ENCODE measurements at regions not wholly inside any gene's neighbourhood (a gene's known extent, or its start where the extent isn't known, plus 50 kb on each side); places are given as distances from the start of the nearest gene placed in this dataset.

DNA sequence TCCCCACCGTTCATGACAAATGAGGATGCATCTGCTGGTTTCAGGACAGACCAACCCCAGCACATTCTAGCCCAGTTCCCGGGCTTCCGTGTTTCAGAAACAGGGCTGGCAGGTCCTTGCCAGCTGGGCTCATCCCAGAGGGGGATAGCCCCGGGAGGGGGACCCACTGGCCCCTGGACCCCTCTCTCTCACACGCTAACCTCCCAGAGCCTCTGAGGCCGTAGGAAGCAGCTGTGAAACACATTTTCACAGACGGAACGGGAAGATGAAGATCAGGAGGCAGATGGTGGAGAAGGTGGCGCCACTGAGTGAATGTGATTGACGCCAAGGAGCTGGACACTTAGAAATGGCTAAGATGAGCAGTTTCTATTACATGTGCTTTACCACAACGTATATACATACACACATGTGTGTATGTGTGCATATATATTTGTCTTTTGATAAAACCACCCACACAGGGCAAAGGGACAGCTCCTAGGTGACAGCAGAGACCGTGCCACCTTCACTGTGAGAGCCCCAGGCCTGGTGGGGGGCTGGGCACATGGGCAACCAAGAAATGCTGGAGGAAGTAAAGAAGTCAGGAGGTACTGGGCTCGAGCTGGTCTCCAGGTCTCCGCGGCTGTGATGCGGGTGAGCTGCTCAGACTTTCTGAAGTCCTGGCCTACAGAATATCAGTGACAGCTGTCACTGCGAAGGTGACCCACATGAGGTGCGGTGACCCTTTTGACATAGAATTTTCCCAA, 168.6 kb upstream of the IQSEC1 start:
- Histone ChIP-seq H3K79me2 (ENCODE audit: control insufficient read depth, low read length) (no peaks in the 10 kb centered on the region), H3K4me3 (ENCODE audit: low read length) (no peak overlapping the region), H3K9me2 (replicated peaks; ENCODE audit: control insufficient read depth, low read length) (no peaks in the 10 kb centered on the region), H3K27ac (ENCODE audit: low read depth, low read length) (no peak overlapping the region), H3K4me1 (ENCODE audit: control insufficient read depth, low read length) (no peaks in the 10 kb centered on the region), H4K20me1 (ENCODE audit: control insufficient read depth, insufficient read depth, low read depth, low read length) (no peaks in the 10 kb centered on the region), H3K36me3 (ENCODE audit: control insufficient read depth, low read length) (no peaks in the 10 kb centered on the region), H3F3A (ENCODE audit: control insufficient read depth, insufficient read depth) (no peaks in the 10 kb centered on the region), H3K27me3 (ENCODE audit: control insufficient read depth, low read length) (no peaks in the 10 kb centered on the region), H3K9me3 (ENCODE audit: control insufficient read depth, insufficient read depth, low read length) (no peaks in the 10 kb centered on the region), H3K4me2 (ENCODE audit: low read length) (no peak overlapping the region)
- TF ChIP-seq CTCF (IDR thresholded peaks at IDR 0.05; ENCODE audit: low read depth, low read length, poor library complexity, severe bottlenecking) (no peak), EZH2phosphoT487 (IDR thresholded peaks at IDR 0.05; ENCODE audit: borderline replicate concordance, low read length) (no peak)

DNA sequence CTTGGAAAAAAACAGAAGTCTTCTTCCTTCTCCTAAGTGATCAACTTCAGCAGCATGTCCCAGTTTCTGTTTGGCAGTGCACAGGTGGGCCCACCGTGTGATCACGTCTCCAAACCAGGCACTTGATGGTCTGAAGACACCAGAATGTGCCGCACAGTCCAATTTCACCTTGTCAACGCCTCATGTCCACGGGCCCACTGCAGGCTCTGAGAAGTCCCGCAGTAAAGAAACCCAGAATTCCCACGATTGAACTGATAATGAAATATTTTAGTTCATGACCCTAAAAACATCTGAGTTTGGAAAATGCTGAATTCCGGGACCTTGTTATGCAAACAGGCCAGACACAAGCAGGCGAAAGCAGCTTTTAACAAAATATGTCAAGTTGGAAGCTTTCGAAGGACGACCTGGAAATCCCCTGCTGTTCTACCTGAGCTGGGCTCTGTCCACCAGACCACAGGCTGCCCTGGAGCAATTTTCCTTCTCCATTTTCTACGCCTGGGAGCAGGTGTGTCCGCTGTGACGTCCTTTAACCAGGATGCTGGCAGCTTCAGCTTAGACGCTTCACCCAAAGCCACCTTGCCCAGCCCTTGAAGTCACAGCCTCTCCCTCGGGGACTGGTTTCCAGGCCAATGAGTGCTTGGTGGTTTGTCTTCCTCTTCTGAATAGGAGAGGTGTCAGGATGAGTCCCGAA, 167.8 kb upstream of the IQSEC1 start:
- TF ChIP-seq CTCF (IDR thresholded peaks at IDR 0.05; ENCODE audit: low read depth, low read length, poor library complexity, severe bottlenecking) (no peak), EZH2phosphoT487 (IDR thresholded peaks at IDR 0.05; ENCODE audit: borderline replicate concordance, low read length) (no peak)
- H3K36me3 ChIP-seq (ENCODE audit: control insufficient read depth, low read length): no peaks in the 10 kb centered on the region
- H3F3A ChIP-seq (ENCODE audit: control insufficient read depth, insufficient read depth): no peaks in the 10 kb centered on the region
- no peaks in the 10 kb centered on the region for H4K20me1 ChIP-seq (ENCODE audit: control insufficient read depth, insufficient read depth, low read depth, low read length)
- no peak overlapping the region for H3K4me2 ChIP-seq (ENCODE audit: low read length)
- H3K27ac ChIP-seq (ENCODE audit: low read depth, low read length): no peak overlapping the region
- no peaks in the 10 kb centered on the region for H3K9me3 ChIP-seq (ENCODE audit: control insufficient read depth, insufficient read depth, low read length)
- H3K79me2 ChIP-seq (ENCODE audit: control insufficient read depth, low read length): no peaks in the 10 kb centered on the region
- H3K9me2 ChIP-seq (replicated peaks; ENCODE audit: control insufficient read depth, low read length): no peaks in the 10 kb centered on the region
- H3K27me3 ChIP-seq (ENCODE audit: control insufficient read depth, low read length): no peaks in the 10 kb centered on the region
- no peak overlapping the region for H3K4me3 ChIP-seq (ENCODE audit: low read length)
- no peaks in the 10 kb centered on the region for H3K4me1 ChIP-seq (ENCODE audit: control insufficient read depth, low read length)

- no peaks in the 10 kb centered on the region for H3K79me2 ChIP-seq (ENCODE audit: control insufficient read depth, low read length)
- no peak for TF ChIP-seq CTCF (IDR thresholded peaks at IDR 0.05; ENCODE audit: low read depth, low read length, poor library complexity, severe bottlenecking)
- no peak overlapping the region for H3K27ac ChIP-seq (ENCODE audit: low read depth, low read length)
- H3K27me3 ChIP-seq (ENCODE audit: control insufficient read depth, low read length): peaks cover 14% of the 10 kb centered on the region
- H3F3A ChIP-seq (ENCODE audit: control insufficient read depth, insufficient read depth): no peaks in the 10 kb centered on the region
- peaks cover 12% of the 10 kb centered on the region for H3K4me1 ChIP-seq (ENCODE audit: control insufficient read depth, low read length)
- H3K9me3 ChIP-seq (ENCODE audit: control insufficient read depth, insufficient read depth, low read length): no peaks in the 10 kb centered on the region
- no peak overlapping the region for H3K4me2 ChIP-seq (ENCODE audit: low read length)
- H3K36me3 ChIP-seq (ENCODE audit: control insufficient read depth, low read length): no peaks in the 10 kb centered on the region
- no peaks in the 10 kb centered on the region for H3K9me2 ChIP-seq (replicated peaks; ENCODE audit: control insufficient read depth, low read length)
- no peak overlapping the region for H3K4me3 ChIP-seq (ENCODE audit: low read length)
- no peaks in the 10 kb centered on the region for H4K20me1 ChIP-seq (ENCODE audit: control insufficient read depth, insufficient read depth, low read depth, low read length)
Observed at GRCh38 chr3:13239467-13239760, 166.2 kb upstream of the IQSEC1 start.
